MM.1S (cell line): ENCODE measurements at regions not wholly inside any gene's neighbourhood (a gene's known extent, or its start where the extent isn't known, plus 50 kb on each side); places are given as distances from the start of the nearest gene placed in this dataset.

ENCODE experiments used
- EZH2 ChIP-seq: fragments of 300-600 bp; sonication (generic); optimal IDR thresholded peaks from 2 replicates; pipeline ENCODE3; 2017; ENCODE audit warnings: low read depth, mild to moderate bottlenecking, antibody characterized with exemption, low read length, mixed read lengths
- TF ChIP-seq, protein P1 (sequence below): fragments of 300-600 bp; sonication (generic); IDR thresholded peaks from 2 replicates; pipeline ENCODE4 v1.5.1; 2016; ENCODE audit warnings: antibody characterized with exemption, low read length, mixed read lengths

DNA sequence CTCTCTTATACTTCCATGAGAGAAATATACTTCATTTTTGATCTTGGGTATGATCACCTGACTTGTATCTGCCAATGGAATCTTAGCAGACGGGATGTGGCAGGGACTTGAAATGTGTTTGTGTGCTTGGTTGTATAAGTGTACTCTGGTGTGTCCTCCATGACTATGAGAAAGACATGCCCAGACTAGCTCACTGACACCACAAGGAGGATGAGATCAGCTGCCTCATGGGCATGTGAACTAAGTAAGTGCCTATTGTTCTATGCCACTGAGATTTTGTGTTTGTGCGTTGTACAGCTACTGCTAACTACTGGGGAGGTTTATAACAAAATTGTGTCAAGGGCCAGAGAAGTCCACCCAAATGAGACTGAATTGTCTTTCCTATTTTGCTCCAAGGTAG, 402.2 kb upstream of the SALL1 start:
- TF ChIP-seq, protein P1, sequence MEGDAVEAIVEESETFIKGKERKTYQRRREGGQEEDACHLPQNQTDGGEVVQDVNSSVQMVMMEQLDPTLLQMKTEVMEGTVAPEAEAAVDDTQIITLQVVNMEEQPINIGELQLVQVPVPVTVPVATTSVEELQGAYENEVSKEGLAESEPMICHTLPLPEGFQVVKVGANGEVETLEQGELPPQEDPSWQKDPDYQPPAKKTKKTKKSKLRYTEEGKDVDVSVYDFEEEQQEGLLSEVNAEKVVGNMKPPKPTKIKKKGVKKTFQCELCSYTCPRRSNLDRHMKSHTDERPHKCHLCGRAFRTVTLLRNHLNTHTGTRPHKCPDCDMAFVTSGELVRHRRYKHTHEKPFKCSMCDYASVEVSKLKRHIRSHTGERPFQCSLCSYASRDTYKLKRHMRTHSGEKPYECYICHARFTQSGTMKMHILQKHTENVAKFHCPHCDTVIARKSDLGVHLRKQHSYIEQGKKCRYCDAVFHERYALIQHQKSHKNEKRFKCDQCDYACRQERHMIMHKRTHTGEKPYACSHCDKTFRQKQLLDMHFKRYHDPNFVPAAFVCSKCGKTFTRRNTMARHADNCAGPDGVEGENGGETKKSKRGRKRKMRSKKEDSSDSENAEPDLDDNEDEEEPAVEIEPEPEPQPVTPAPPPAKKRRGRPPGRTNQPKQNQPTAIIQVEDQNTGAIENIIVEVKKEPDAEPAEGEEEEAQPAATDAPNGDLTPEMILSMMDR, result no peak
- no peak for TF ChIP-seq EZH2
